IMR-90 (cell line): ENCODE measurements at regions not wholly inside any gene's neighbourhood (a gene's known extent, or its start where the extent isn't known, plus 50 kb on each side); places are given as distances from the start of the nearest gene placed in this dataset.

Experiments used
- ATAC-seq: fragments of 200-7000 bp; cut with Tn5 transposase; 2 replicates; pipeline ENCODE4 v1.9.1; 2020; ENCODE audit warnings: low read depth, mild to moderate bottlenecking, moderate library complexity
- BruUV-seq: library from RNA; stranded (reverse); fragments of 400-500 nt; replicated peaks from 2 replicates; lab custom pipeline; 2021; lab: Mats Ljungman, UMichigan
- CTCF ChIA-PET: fragments of 300-600 bp; formaldehyde crosslinking; extraction: SDS; loops from one replicate; lab custom pipeline; 2021; ENCODE audit warnings: antibody characterized with exemption; lab: Yijun Ruan, JAX
- POLR2A ChIA-PET: fragments of 300-600 bp; sonication (Branson Sonifier 250); formaldehyde crosslinking; loops from one replicate; lab custom pipeline; 2022; ENCODE audit warnings: antibody characterized with exemption; ENCODE audit not compliant: unreplicated experiment; lab: Charles Lee
- DNase-seq: peaks from one replicate; pipeline ENCODE4 v3.0.0; 2013
- H2AFZ ChIP-seq: replicated peaks from 2 replicates; pipeline ENCODE3; 2013; ENCODE audit warnings: low read length, mild to moderate bottlenecking; ENCODE audit not compliant: poor library complexity
- H2AK5ac ChIP-seq: 2 replicates; pipeline ENCODE4 v1.6.1; 2013; ENCODE audit warnings: low read depth, low read length, inconsistent platforms
- H2AK9ac ChIP-seq: replicated peaks from 2 replicates; pipeline ENCODE3; 2013; ENCODE audit warnings: mild to moderate bottlenecking, low read depth, low read length, moderate library complexity; ENCODE audit not compliant: poor library complexity
- H2BK120ac ChIP-seq: 2 replicates; pipeline ENCODE4 v1.6.1; 2013; ENCODE audit warnings: low read depth, low read length, inconsistent platforms
- H2BK15ac ChIP-seq: 3 replicates; pipeline ENCODE4 v1.6.1; 2013; ENCODE audit warnings: low read depth, low read length, inconsistent platforms
- H2BK20ac ChIP-seq: 2 replicates; pipeline ENCODE4 v1.6.1; 2013; ENCODE audit warnings: low read depth, mild to moderate bottlenecking, inconsistent platforms, low read length, moderate library complexity
- H2BK5ac ChIP-seq: 2 replicates; pipeline ENCODE4 v1.6.1; 2013; ENCODE audit warnings: mild to moderate bottlenecking, low read depth, low read length, inconsistent platforms; ENCODE audit not compliant: poor library complexity, severe bottlenecking
- H3K14ac ChIP-seq: replicated peaks from 2 replicates; pipeline ENCODE4 v1.6.1; 2013; ENCODE audit warnings: low read depth, low read length, inconsistent platforms
- H3K18ac ChIP-seq: 2 replicates; pipeline ENCODE4 v1.6.1; 2013; ENCODE audit warnings: low read depth, low read length, control low read depth
- H3K23ac ChIP-seq: 2 replicates; pipeline ENCODE4 v1.6.1; 2013; ENCODE audit warnings: low read depth, low read length, inconsistent platforms
- H3K27ac ChIP-seq: 2 replicates; pipeline ENCODE4 v1.5.1; 2013; ENCODE audit warnings: mild to moderate bottlenecking, control low read depth, low read length; ENCODE audit not compliant: insufficient read depth
- H3K27me3 ChIP-seq: 2 replicates; pipeline ENCODE4 v1.6.1; 2013; ENCODE audit warnings: low read length; ENCODE audit not compliant: control insufficient read depth, insufficient read depth
- H3K36me3 ChIP-seq: 2 replicates; pipeline ENCODE4 v1.6.1; 2013; ENCODE audit warnings: low read length, mixed read lengths; ENCODE audit not compliant: control insufficient read depth, insufficient read depth
- H3K4ac ChIP-seq: 2 replicates; pipeline ENCODE4 v1.6.1; 2013; ENCODE audit warnings: low read depth, low read length, inconsistent platforms
- H3K4me1 ChIP-seq: 2 replicates; pipeline ENCODE4 v1.6.1; 2013; ENCODE audit warnings: low read length, mixed read lengths; ENCODE audit not compliant: control insufficient read depth, insufficient read depth
- H3K4me2 ChIP-seq: 2 replicates; pipeline ENCODE4 v1.6.1; 2013; ENCODE audit warnings: low read depth, mild to moderate bottlenecking, control low read depth, low read length, moderate library complexity
- H3K4me3 ChIP-seq: 2 replicates; pipeline ENCODE4 v1.5.1; 2013; ENCODE audit warnings: low read depth, mild to moderate bottlenecking, control low read depth, low read length, moderate library complexity; ENCODE audit not compliant: insufficient read depth
- H3K56ac ChIP-seq: 2 replicates; pipeline ENCODE4 v1.6.1; 2013; ENCODE audit warnings: low read length, inconsistent platforms; ENCODE audit not compliant: insufficient read depth; ENCODE audit errors: extremely low read depth
- H3K79me1 ChIP-seq, 2 experiments: 2 replicates each; pipeline ENCODE4 v1.6.1; 2013; ENCODE audit warnings: low read length in 2 of 2, inconsistent platforms in 1 of 2, low read depth in 1 of 2
- H3K9ac ChIP-seq: 2 replicates; pipeline ENCODE4 v1.6.1; 2013; ENCODE audit warnings: low read depth, low read length, control low read depth
- H3K9me1 ChIP-seq: 2 replicates; pipeline ENCODE4 v1.6.1; 2013; ENCODE audit warnings: low read length, inconsistent platforms; ENCODE audit not compliant: insufficient read depth
- H3K9me3 ChIP-seq: 2 replicates; pipeline ENCODE4 v1.6.1; 2013; ENCODE audit warnings: low read length; ENCODE audit not compliant: control insufficient read depth, insufficient read depth
- H4K20me1 ChIP-seq: 2 replicates; pipeline ENCODE4 v1.6.1; 2013; ENCODE audit warnings: low read length, inconsistent platforms; ENCODE audit not compliant: insufficient read depth
- H4K5ac ChIP-seq: 2 replicates; pipeline ENCODE4 v1.6.1; 2013; ENCODE audit warnings: mild to moderate bottlenecking, low read depth, low read length, control low read depth
- H4K8ac ChIP-seq, 2 experiments: 2 replicates each; pipeline ENCODE4 v1.6.1; 2013; ENCODE audit warnings: low read depth in 2 of 2, low read length in 2 of 2, control low read depth in 1 of 2, inconsistent platforms in 1 of 2
- H4K91ac ChIP-seq: 2 replicates; pipeline ENCODE4 v1.6.1; 2013; ENCODE audit warnings: low read depth, low read length, inconsistent platforms; ENCODE audit not compliant: insufficient read depth
- BHLHE40 ChIP-seq: fragments of 150-350 bp; IDR thresholded peaks from 2 replicates; pipeline ENCODE4 v1.6.1; 2016; ENCODE audit warnings: mild to moderate bottlenecking, low read depth, low read length
- CEBPB ChIP-seq: IDR thresholded peaks from 2 replicates; pipeline ENCODE4 v1.6.1; 2012; ENCODE audit warnings: low read depth, low read length, improper control_type of control experiment
- CHD1 ChIP-seq: IDR thresholded peaks from 2 replicates; pipeline ENCODE4 v1.6.1; 2012; ENCODE audit warnings: low read depth, low read length, improper control_type of control experiment
- FOS ChIP-seq: fragments of 150-350 bp; IDR thresholded peaks from 2 replicates; pipeline ENCODE4 v1.6.1; 2016; ENCODE audit warnings: low read depth, low read length
- MAFK ChIP-seq: IDR thresholded peaks from 2 replicates; pipeline ENCODE4 v1.6.1; 2012; ENCODE audit warnings: low read depth, low read length, improper control_type of control experiment
- MAZ ChIP-seq: IDR thresholded peaks from 2 replicates; pipeline ENCODE4 v1.6.1; 2012; ENCODE audit warnings: low read depth, mild to moderate bottlenecking, low read length, improper control_type of control experiment, moderate library complexity, borderline replicate concordance
- MXI1 ChIP-seq: IDR thresholded peaks from 2 replicates; pipeline ENCODE4 v1.6.1; 2012; ENCODE audit warnings: low read depth, mild to moderate bottlenecking, low read length, moderate library complexity, borderline replicate concordance
- NFE2L2 ChIP-seq: fragments of 150-350 bp; IDR thresholded peaks from 2 replicates; pipeline ENCODE4 v1.6.1; 2016; ENCODE audit warnings: low read depth, mild to moderate bottlenecking, low read length
- POLR2A ChIP-seq: IDR thresholded peaks from 2 replicates; pipeline ENCODE4 v1.6.1; 2012; ENCODE audit warnings: mild to moderate bottlenecking, low read depth, low read length
- RAD21 ChIP-seq: IDR thresholded peaks from 2 replicates; pipeline ENCODE4 v1.6.1; 2012; ENCODE audit warnings: low read length, improper control_type of control experiment
- RCOR1 ChIP-seq: IDR thresholded peaks from 2 replicates; pipeline ENCODE4 v1.6.1; 2012; ENCODE audit warnings: mild to moderate bottlenecking, low read length, improper control_type of control experiment; ENCODE audit not compliant: insufficient replicate concordance
- RFX5 ChIP-seq: IDR thresholded peaks from 2 replicates; pipeline ENCODE4 v1.8.0; 2012; ENCODE audit warnings: low read depth, mild to moderate bottlenecking, low read length, moderate library complexity
- SMC3 ChIP-seq: fragments of 150-350 bp; IDR thresholded peaks from 2 replicates; pipeline ENCODE4 v1.6.1; 2016; ENCODE audit warnings: low read depth, mild to moderate bottlenecking, antibody characterized with exemption, low read length, moderate library complexity
- WGBS, 2 experiments: methylation state at CpG; one replicate each; pipeline versions ENCODE4 v1.1.5 to v1.1.7; 2013; ENCODE audit warnings: missing lambda C conversion rate in 2 of 2; ENCODE audit not compliant: insufficient read length in 1 of 2; ENCODE audit errors: extremely low coverage in 2 of 2; 5-methylcytosine and 5-hydroxymethylcytosine counted together
- dilution Hi-C: fragments of 300-500 bp; cut with HindIII; formaldehyde crosslinking; loops from one replicate; pipeline ENCODE4 v1.14.3; 2018; ENCODE audit warnings: low sequenced_read_pairs; ENCODE audit not compliant: unreplicated experiment
- in situ Hi-C: fragments of 300-500 bp; cut with MboI; formaldehyde crosslinking; loops from 3 replicates; pipeline ENCODE4 v1.14.3; 2019; ENCODE audit warnings: low sequenced_read_pairs, inconsistent platforms, mixed read lengths
- intact Hi-C: fragments of 100-400 bp; cut with micrococcal nuclease; formaldehyde crosslinking; loops from 2 replicates; pipeline ENCODE4 v1.10.0; 2022
- TF ChIP-seq, protein P1 (sequence below): conservative IDR thresholded peaks from 2 replicates; pipeline ENCODE4 v1.5.1; 2012; ENCODE audit warnings: mild to moderate bottlenecking, low read depth, low read length, improper control_type of control experiment
- TF ChIP-seq, protein P2 (sequence below): fragments of 150-350 bp; IDR thresholded peaks from 2 replicates; pipeline ENCODE4 v1.6.1; 2017; ENCODE audit warnings: mild to moderate bottlenecking, antibody characterized with exemption, low read length, low read depth
- TF ChIP-seq, protein P3 (sequence below): fragments of 150-350 bp; IDR thresholded peaks from 2 replicates; pipeline ENCODE4 v1.6.1; 2016; ENCODE audit warnings: low read depth, mild to moderate bottlenecking, low read length, moderate library complexity, borderline replicate concordance

DNA sequence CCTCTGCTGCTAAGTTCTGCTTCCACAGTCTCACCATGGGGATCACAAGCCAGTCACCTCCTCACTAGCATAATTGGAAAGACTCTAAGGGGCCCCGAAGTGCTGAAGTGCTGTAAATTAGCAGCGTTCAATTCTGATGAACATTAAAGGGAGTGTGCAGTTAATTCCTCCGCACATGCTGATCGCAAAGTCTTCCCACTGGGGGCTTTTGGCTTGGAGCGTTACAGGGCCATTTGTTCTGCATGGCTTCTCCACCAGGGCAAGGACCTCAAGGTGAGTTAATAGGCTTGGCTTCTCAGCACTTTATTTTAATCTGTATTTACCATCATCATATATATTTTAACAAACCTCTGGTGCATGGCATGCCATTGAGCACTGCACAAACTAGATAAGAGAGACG is 216.3 kb upstream of the PARD3B start:
- CTCF ChIA-PET: no interaction called here
- Histone ChIP-seq H2BK20ac (no peak overlapping the region), H2BK5ac (no peak overlapping the region), H3K4me1 (no peaks in the 10 kb centered on the region; the same call in 1 of the 2 replicates), H3K14ac (no peak overlapping the region), H3K18ac (no peak overlapping the region), H3K27me3 (no peaks in the 10 kb centered on the region), H2BK15ac (no peak overlapping the region), H3K9ac (no peak overlapping the region), H3K9me1 (peaks cover 7% of the 10 kb centered on the region; the same call in 1 of the 2 replicates), H3K36me3 (no peaks in the 10 kb centered on the region), H4K5ac (no peak overlapping the region), H3K79me1 (no peaks in the 10 kb centered on the region), H2BK120ac (no peak overlapping the region), H2AK5ac (no peak overlapping the region), H3K4me2 (no peak overlapping the region), H3K9me3 (no peaks in the 10 kb centered on the region), H4K8ac (no peak overlapping the region), H4K20me1 (no peaks in the 10 kb centered on the region), H2AFZ (no peak overlapping the region), H3K23ac (no peak overlapping the region), H4K91ac (no peak overlapping the region), H3K4me3 (no peak overlapping the region), H3K4ac (no peak overlapping the region), H2AK9ac (no peak overlapping the region), H3K56ac (no peak overlapping the region), H3K27ac (no peak overlapping the region)
- intact Hi-C loops (loop anchor here (5.0 to 10.0 kb wide), 5 partner anchors 138 to 1598 kb away; no protein-coding TSS in a partner anchor), in situ Hi-C loops (loop anchor here (5.0 to 25.0 kb wide), 2 partner anchors 533 to 1348 kb away; no protein-coding TSS in a partner anchor), dilution Hi-C loops (no loop called here)
- no TSS peak for BruUV-seq
- DNase-seq (no peak), ATAC-seq (no peak)
- POLR2A ChIA-PET: no interaction called here
- 95% methylated on average over 4 of the region's 6 CpGs; no CpG with 5 or more reads in 1 of the 2 experiments for WGBS, 2 experiments
- TF ChIP-seq MAZ (no peak), MXI1 (no peak), RCOR1 (no peak), MAFK (no peak), FOS (no peak), RAD21 (no peak), CHD1 (no peak), NFE2L2 (no peak), CEBPB (no peak), BHLHE40 (no peak), POLR2A (no peak), RFX5 (no peak), SMC3 (no peak)
- TF ChIP-seq, protein P1, sequence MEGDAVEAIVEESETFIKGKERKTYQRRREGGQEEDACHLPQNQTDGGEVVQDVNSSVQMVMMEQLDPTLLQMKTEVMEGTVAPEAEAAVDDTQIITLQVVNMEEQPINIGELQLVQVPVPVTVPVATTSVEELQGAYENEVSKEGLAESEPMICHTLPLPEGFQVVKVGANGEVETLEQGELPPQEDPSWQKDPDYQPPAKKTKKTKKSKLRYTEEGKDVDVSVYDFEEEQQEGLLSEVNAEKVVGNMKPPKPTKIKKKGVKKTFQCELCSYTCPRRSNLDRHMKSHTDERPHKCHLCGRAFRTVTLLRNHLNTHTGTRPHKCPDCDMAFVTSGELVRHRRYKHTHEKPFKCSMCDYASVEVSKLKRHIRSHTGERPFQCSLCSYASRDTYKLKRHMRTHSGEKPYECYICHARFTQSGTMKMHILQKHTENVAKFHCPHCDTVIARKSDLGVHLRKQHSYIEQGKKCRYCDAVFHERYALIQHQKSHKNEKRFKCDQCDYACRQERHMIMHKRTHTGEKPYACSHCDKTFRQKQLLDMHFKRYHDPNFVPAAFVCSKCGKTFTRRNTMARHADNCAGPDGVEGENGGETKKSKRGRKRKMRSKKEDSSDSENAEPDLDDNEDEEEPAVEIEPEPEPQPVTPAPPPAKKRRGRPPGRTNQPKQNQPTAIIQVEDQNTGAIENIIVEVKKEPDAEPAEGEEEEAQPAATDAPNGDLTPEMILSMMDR: no peak
- TF ChIP-seq, protein P2, sequence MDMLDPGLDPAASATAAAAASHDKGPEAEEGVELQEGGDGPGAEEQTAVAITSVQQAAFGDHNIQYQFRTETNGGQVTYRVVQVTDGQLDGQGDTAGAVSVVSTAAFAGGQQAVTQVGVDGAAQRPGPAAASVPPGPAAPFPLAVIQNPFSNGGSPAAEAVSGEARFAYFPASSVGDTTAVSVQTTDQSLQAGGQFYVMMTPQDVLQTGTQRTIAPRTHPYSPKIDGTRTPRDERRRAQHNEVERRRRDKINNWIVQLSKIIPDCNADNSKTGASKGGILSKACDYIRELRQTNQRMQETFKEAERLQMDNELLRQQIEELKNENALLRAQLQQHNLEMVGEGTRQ: no peak
- TF ChIP-seq, protein P3, sequence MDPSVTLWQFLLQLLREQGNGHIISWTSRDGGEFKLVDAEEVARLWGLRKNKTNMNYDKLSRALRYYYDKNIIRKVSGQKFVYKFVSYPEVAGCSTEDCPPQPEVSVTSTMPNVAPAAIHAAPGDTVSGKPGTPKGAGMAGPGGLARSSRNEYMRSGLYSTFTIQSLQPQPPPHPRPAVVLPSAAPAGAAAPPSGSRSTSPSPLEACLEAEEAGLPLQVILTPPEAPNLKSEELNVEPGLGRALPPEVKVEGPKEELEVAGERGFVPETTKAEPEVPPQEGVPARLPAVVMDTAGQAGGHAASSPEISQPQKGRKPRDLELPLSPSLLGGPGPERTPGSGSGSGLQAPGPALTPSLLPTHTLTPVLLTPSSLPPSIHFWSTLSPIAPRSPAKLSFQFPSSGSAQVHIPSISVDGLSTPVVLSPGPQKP: no peak
